ENCODE measurements at regions not wholly inside any gene's neighbourhood (a gene's known extent, or its start where the extent isn't known, plus 50 kb on each side); places are given as distances from the start of the nearest gene placed in this dataset.

GRCh38 chr16:66152823-66153393, 213.6 kb upstream of the CDH5 start:
- H3K4me3 ChIP-seq (ENCODE audit: low read depth, low read length): no peak overlapping the region

- H3K4me3 ChIP-seq (ENCODE audit: low read depth, low read length): no peak overlapping the region
These were observed 214.3 kb upstream of the CDH5 start for GRCh38 chr16:66152181-66152580.

GRCh38 chr16:66150698-66151482, 215.6 kb upstream of the CDH5 start:
- H3K4me3 ChIP-seq (ENCODE audit: low read depth, low read length): no peak overlapping the region

GRCh38 chr16:66147291-66147690, 219.2 kb upstream of the CDH5 start:
- H3K4me3 ChIP-seq (ENCODE audit: low read depth, low read length): no peak overlapping the region

DNA sequence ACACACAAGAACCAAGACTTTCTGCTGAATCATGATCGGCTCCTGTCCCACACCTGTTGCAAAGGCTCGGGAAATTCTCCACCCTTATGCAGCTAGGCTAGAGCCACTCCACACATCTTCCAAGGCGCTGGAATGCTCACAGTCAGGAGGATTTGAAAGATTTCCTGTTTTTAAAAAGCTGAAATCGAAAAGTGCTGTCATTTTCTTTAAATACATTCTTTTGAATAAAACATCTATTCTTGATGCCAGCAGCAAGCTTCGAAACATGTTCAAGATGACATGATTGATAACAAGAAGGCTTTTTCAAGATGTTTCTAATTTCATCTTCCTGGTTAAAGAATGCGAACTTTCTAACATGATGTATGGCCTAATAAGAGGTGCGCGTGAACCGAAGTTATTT, 219.7 kb upstream of the CDH5 start:
- H3K4me3 ChIP-seq (ENCODE audit: low read depth, low read length): no peak overlapping the region

DNA sequence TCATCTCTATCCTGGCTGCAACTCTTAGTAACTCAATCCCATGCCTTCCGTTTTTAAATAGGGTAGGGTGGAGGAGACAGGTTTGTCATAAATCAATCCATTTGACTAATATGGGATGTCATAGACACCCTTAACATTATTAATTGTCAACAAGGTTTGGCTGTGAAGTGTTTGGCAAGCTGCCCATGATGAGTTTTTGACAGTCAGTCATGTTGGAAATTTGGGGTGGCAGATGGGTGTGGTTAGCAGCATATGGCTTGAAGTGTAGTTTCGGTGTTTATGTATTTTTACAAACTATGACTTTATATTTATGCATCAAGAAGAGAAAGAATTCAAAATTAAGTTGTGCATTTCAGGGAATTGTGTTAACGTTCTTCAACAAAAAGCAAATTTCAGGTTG, 221.8 kb upstream of the CDH5 start:
- H3K4me3 ChIP-seq (ENCODE audit: low read depth, low read length): no peak overlapping the region

- no peak overlapping the region for H3K4me3 ChIP-seq (ENCODE audit: low read depth, low read length)
These were observed 223.1 kb upstream of the CDH5 start for GRCh38 chr16:66143415-66143814.

GRCh38 chr16:66141885-66142284, 224.6 kb upstream of the CDH5 start:
- no peak overlapping the region for H3K4me3 ChIP-seq (ENCODE audit: low read depth, low read length)

DNA sequence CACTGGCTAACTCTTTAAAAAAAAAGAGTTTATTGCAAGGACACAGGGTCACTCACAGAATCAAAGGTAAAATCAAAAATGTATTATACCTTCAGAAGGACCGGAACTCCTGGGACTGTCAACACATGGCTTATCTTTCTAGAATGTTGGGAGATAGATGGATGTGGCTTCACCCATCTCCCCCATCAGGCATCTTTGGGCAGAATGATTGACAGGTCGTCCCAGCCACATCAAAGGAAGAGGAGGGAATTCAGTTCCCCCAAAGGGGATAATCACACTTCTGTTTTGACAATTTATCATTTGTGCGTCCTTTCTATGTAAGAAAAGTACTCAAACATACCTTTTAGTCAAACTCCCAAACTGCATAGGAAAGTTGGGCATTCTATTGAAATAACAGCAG, 228.6 kb upstream of the CDH5 start:
- no peak overlapping the region for H3K4me3 ChIP-seq (ENCODE audit: low read depth, low read length)

GRCh38 chr16:66136841-66137240, 229.7 kb upstream of the CDH5 start:
- no peak overlapping the region for H3K4me3 ChIP-seq (ENCODE audit: low read depth, low read length)

- H3K4me3 ChIP-seq (ENCODE audit: low read depth, low read length): no peak overlapping the region
These were observed 230.7 kb upstream of the CDH5 start for GRCh38 chr16:66135838-66136237.

- H3K4me3 ChIP-seq (ENCODE audit: low read depth, low read length): no peak overlapping the region
These were observed 231.1 kb upstream of the CDH5 start for GRCh38 chr16:66135421-66135831.

GRCh38 chr16:66134875-66135274, 231.6 kb upstream of the CDH5 start:
- H3K4me3 ChIP-seq (ENCODE audit: low read depth, low read length): no peak overlapping the region

DNA sequence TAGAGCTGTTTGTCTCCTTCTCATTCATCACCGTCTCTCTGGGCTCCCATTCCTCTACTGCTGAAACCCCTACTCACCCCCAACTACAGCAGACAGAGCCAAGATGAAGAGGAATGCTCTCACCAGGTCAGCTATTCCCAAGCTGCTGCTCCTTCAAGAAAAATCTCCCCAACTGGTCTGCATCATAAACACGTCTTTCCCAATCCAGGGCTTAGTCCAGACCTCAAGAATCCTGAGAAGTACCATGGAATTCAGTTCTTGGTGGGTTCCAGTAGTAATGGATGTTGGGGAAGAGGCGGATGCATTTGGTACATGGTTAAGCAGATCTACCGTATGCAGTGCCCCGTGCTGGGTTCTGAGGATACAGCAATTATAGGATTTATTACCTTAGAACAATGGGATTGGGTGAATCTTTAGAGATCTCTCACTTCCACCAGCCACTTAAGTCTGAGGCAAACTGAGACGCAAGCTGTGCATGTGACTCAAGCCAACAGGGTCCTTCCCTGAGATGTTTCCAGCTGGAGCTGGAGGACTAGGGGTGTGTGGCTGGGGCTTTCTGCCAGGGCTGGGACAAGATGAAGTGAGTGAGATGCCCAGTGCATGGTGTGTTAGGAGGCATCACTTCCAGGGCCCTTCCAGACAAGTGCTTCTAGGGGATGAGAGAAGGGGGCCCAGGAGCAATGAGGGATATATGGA, 232.7 kb upstream of the CDH5 start:
- no peak overlapping the region for H3K4me3 ChIP-seq (ENCODE audit: low read depth, low read length)

GRCh38 chr16:66131895-66132294, 234.6 kb upstream of the CDH5 start:
- no peak overlapping the region for H3K4me3 ChIP-seq (ENCODE audit: low read depth, low read length)

DNA sequence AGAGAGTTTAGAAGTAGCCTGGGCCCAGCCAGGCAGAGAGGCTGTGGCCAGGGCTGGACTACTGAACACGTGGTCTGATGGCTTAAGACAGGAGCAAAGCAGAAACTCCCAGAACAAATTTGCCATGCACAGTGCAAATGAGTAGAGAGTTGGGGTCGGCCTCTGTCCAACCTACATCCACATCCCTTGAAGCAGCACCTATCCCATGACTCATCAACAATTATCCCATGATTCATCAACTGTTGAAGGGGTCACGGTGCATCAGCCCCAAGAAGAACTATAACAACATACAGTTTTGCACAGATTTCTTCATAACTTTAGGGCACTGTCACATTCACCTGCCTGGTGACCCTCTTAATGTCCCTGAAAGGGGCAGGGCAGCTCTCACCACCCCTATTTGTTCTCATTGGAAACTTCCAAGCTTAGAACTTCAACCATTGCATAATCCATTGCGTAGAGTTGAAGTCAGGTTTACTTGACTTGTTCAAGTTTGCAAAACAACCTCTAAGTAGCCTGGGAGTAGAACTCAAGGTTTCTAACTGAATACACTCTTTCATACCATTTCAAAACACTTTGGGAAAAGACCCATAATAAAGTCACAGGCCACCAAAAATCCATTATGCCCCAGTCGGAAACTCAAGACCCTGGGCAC, 235.2 kb upstream of the CDH5 start:
- no peak overlapping the region for H3K4me3 ChIP-seq (ENCODE audit: low read depth, low read length)

DNA sequence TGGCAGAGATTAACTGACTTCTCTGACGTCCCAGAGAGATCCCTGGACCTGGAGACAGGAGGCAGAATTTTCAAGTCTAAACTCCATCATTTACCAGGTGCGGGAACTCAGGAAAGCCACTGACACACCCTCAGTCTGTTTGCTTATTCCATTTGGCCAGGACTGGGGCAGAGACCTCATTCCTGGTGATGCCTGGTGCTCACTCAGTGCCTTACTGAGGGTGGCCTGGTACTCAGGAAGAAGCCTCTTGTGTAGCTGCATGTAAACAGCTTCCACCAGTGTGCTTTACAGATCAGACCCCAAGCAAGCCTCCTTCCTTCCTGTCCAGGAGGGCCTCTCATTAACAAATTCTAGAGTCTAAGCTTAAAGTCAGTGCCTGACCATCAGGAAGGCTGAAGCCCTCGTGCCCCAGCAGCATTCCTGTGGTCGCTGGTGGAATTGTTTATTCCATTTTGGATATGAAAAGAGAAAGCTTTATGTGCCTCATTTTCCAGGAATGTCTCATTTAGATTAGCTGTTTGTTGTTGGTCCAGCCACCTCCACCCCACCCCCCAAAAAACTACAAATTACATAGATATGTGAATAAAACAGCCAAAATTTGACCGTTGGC, 236.1 kb upstream of the CDH5 start:
- no peak overlapping the region for H3K4me3 ChIP-seq (ENCODE audit: low read depth, low read length)

DNA sequence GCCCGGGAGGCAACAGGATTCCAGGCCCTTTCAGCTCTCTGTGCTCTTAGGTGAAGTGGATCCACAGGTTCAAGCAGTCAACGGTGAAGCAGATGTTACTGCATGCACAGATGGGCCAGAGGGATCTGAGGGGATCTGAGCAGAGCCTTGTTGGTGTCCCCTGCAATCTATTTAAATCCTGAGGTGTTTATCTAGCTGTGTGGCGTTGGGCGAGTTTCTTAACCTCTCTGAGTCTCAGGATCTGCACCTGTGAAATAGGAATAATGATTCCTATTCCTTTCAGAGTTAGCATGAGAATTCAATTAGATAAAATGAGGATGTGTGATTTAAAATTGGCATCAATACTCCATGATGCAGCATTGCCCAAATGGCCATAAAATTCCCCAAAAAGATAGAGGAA, 237.3 kb upstream of the CDH5 start:
- no peak overlapping the region for H3K4me3 ChIP-seq (ENCODE audit: low read depth, low read length)

DNA sequence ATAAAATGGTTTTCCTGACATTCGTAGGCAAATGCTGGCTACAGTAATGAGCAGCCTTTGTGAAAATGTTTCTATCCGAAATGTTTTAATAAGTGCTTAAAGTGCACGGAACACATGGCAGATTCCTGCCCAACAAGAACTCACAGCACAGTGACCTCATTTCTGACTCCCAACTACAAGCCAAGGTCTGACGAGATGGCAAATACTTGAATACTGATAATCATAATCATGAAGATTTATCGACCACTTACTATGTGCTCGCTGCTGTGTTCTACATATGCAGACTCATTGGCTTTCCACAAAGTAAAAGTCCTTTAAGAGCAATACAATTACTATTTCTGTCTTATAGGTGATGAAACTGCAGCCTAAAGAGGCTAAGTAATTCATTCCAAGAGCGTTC, 238.1 kb upstream of the CDH5 start:
- no peak overlapping the region for H3K4me3 ChIP-seq (ENCODE audit: low read depth, low read length)

- H3K4me3 ChIP-seq (ENCODE audit: low read depth, low read length): no peak overlapping the region
These were observed 238.8 kb upstream of the CDH5 start for GRCh38 chr16:66127459-66128370.
